ENCODE measurements at regions not wholly inside any gene's neighbourhood (a gene's known extent, or its start where the extent isn't known, plus 50 kb on each side); places are given as distances from the start of the nearest gene placed in this dataset.
"Not testable (repeated sequence)": the region's sequence is repeated elsewhere in the genome, so short reads cannot be mapped to it uniquely, and the experiment has no call there.

- no peak for DNase-seq
Observed at GRCh38 chr13:50618206-50618605, 225.3 kb downstream of the DLEU7 start.

GRCh38 chr13:50626101-50626547 is 217.4 kb downstream of the DLEU7 start:
- DNase-seq: peak in 1 of 2 donors; percentile 67

DNA sequence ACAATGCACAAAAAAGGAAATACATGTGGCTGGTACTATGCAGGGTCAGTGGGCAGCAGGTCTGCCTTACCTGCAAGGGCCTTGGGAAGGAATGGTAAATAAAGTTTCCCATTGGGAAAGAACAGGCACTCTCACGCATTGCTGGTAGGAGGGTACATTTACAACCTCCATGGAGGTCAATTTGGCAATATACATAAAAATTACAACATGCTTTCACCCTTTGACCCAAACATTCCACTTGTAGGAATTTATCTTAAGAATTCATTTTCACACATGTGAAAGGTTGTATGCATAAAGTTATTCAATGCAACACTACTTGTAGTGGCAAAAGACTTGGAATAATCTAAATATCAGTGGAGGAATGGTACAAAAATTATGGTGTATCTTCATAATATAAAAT is 216.4 kb downstream of the DLEU7 start:
- no peak for DNase-seq

- DNase-seq: not testable (repeated sequence)
Observed at GRCh38 chr13:50628512-50628911, 215.0 kb downstream of the DLEU7 start.

- DNase-seq: no peak
Observed at GRCh38 chr13:50629497-50629896, 214.0 kb downstream of the DLEU7 start.

DNA sequence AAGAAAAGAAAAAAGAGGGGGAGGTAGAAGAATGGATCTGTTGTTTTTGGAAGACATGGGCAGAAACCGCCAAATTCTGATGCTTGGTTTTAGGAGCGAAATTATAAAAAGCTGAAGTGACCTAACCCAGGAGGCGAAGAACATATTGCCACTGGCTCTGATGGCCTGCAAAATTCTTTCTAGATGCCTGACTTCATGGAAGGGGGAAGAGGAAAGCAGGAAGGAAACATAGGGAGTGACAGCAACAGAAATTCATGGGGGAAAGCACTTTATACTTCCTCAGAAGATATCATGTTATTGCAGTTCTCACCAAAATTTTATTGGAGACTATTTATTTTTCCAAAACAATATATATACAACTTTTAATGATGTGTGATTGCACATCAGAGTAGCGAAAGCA is 213.5 kb downstream of the DLEU7 start:
- DNase-seq: no peak

DNA sequence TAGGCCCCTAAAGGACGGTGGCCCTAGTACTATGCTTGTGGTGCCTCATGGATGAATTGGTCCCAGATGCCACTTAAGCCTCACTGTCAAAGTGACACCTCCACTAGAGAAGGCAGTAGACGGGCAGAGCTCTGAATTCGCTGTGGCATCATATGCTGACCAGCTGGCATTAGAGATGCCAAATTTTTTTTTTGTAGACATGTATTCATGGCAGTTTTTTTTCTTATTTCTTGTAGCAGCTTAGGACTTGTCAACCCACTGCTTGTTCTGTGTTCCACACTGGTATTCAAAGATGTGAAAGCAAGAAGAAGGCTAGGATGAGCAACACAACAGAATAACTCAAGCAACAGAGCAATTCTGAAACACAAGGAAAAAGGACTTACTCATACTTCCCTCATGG is 212.5 kb downstream of the DLEU7 start:
- no peak for DNase-seq

DNA sequence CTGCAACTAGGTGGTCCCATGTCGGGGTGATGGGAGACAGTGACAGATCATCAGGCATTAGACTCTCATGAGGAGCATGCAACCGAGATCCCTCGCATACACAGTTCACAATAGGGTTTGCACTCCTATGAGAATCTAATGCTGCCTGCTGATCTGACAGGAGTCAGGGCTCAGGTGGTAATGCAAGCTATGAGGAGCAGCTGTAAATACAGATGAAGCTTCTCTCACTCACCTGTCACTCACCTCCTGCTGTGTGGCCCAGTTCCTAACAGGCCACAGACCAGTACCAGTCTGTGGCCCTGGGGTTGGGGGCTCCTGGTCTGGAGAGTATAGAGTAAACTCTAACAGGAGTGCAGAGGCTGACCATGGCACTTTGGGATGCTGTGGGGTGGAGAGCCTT is 209.2 kb downstream of the DLEU7 start:
- no peak for DNase-seq

DNA sequence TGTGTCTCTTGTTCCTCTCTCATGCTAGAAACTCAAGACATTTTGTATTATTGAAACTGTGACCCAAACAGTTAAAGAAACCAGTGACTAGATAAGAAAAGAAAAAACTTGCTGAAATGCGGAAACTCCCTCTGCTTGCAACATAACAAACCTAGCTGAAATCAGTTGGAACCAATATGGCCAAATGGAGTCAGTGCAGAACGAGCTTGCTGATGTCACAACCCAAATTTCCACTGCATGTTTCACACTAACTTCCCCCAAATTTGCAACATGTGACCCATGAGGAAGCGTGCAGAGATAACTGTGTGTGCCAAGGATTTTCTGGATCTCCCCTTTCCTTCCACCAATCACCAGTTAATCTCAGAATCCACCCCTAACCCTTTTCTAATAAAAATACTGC is 208.0 kb downstream of the DLEU7 start:
- peak; percentile 22 to 80 for DNase-seq

GRCh38 chr13:50636007-50636704 is 207.3 kb downstream of the DLEU7 start:
- peak in 1 of 2 donors; percentile 49 for DNase-seq

GRCh38 chr13:50643060-50643459 is 200.4 kb downstream of the DLEU7 start:
- DNase-seq: no peak

- no peak for DNase-seq
Observed at GRCh38 chr13:50644081-50644871, 199.2 kb downstream of the DLEU7 start.

GRCh38 chr13:50645092-50645491 is 198.4 kb downstream of the DLEU7 start:
- DNase-seq: no peak

DNA sequence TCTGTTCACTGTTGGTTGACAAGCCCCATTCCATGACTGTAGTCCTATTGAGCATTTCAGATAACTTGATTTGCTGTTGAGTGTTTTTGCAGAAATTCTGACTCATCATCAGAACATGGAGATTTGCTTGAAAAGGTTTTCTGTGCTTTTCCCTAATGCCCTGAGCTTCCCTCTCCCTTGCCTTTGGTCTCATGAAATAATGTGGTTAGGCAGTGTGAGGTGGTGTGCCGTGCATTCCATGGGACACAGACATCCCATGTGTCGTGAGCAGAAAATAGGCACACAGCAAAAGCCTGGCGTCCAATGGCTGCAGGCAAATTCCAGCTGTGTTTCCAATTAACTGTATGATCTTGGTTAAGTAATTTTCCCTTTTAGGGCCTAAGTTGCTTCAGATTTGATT is 197.4 kb downstream of the DLEU7 start:
- no peak for DNase-seq

GRCh38 chr13:50649211-50649610 is 194.3 kb downstream of the DLEU7 start:
- no peak for DNase-seq

DNA sequence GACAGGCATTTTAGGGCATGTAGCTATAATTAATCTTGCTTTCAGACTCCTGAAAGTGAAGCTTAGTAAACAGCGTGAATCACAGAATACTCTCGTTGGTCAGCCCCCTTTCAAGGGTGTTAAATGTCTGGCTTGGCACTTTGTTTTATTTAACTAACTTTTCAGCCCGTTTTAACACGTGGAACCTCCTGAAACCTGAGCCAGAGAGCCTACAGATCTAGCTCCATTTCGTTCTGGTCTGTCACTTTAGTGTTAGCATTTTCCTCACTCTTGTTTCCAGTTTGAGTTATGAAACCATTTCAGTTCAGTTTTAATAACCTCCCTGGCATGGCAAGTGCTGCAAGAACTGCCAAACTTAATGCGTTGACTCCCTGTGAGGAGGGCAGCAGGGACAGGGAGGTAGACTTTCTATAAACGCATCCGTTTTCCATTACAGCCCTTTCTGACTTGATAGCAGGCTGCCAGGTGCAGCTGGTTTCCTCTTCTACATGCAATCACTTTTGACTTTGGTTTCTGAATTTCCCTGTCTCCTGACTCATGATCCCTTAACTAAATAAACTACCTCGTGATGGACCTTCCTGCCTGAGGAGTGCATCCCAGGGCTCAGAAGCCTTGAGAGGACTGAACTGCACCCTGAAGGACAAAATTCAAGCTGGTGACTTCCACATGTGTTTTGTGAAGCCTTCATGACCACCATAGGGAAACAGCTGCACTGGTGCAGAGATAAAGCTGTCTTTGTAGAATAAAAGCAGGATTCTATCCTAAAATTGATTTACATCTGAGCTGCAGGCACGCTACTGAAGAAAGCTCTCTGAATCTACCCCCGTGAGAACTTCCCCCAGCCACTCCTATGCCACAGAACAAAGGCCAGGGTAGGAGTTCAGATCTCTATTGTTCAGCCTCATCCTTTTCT is 192.6 kb downstream of the DLEU7 start:
- DNase-seq: no peak

- DNase-seq: no peak
Observed at GRCh38 chr13:50651922-50652321, 191.6 kb downstream of the DLEU7 start.

GRCh38 chr13:50654331-50654730 is 189.2 kb downstream of the DLEU7 start:
- no peak for DNase-seq

GRCh38 chr13:50661881-50662280 is 181.6 kb downstream of the DLEU7 start:
- not testable (repeated sequence) for DNase-seq

DNA sequence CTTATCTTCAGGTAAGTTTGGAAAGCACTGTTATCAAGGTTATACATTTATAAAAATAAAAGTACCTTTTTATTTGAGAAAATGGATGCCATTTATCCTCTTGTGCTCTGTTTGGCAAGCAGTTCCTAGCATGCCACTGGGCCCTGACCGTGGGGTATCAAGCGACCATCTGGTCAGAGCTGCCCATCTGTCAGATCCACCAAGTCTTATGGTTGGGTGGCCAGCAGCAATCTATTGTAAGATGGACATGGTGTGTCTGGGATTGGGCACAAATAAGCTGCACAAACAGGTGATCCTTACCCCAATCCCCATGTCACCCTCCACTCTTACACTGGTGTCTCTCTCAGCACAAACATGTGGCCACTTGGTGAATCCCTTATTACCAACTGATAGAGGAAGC is 178.5 kb downstream of the DLEU7 start:
- no peak for DNase-seq

DNA sequence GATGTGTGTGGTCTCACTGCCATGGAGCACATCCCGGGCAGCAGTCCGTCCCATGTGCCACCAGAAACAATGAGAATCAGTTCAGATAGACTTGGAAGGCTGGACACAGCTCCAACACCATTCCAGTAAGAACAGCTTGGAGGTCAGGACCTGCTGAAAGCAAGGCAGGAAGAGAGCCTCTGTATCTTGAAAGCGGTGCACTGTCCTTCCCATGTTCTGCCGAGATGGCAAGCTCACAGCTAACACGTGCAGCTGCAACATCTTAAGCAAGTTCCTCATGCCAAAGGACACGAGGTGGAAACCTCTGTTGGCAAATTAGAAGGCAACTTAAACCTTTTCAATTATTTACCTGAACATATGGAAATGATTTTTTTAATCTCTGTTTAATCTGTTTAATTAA is 175.4 kb downstream of the DLEU7 start:
- DNase-seq: no peak

- DNase-seq: no peak
Observed at GRCh38 chr13:50668691-50669271, 174.7 kb downstream of the DLEU7 start.

DNA sequence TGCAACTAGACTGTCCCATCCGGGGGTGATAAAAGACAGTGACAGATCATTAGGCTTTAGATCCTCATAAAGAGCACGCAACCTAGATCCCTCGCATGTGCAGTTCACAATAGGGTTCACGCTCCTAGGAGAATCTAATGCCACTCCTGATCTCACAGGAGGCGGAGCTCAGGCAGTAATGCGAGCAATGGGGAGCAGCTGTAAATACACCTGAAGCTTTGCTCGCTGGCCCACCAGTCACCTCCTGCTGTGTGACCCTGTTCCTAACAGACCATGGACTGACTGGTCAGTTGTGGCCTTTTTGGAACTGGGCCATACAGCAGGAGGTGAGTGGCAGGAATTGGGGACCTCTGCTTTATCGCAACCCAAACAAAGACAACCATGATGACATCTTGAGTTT is 173.2 kb downstream of the DLEU7 start:
- DNase-seq: no peak
